Chondrocyte (in vitro differentiated cells): ENCODE measurements at regions not wholly inside any gene's neighbourhood (a gene's known extent, or its start where the extent isn't known, plus 50 kb on each side); places are given as distances from the start of the nearest gene placed in this dataset.

ENCODE experiments used
- DNase-seq: peaks from one replicate; pipeline ENCODE4 v3.0.0; 2021; ENCODE audit warnings: mixed read lengths, low spot score
- H3K27ac Mint-ChIP-seq: one replicate; pipeline ENCODE4 v1.8.0; 2021; ENCODE audit warnings: mild to moderate bottlenecking, moderate library complexity, mixed read lengths; ENCODE audit not compliant: unreplicated experiment
- H3K27me3 Mint-ChIP-seq: 2 replicates; pipeline ENCODE4 v1.8.0; 2021; ENCODE audit warnings: low read depth, mixed read lengths
- H3K36me3 Mint-ChIP-seq: 2 replicates; pipeline ENCODE4 v1.8.0; 2021; ENCODE audit warnings: low read depth, mixed read lengths
- H3K4me1 Mint-ChIP-seq: 2 replicates; pipeline ENCODE4 v1.8.0; 2021; ENCODE audit warnings: low read depth, mild to moderate bottlenecking, mixed read lengths
- H3K4me3 Mint-ChIP-seq: one replicate; pipeline ENCODE4 v1.8.0; 2021; ENCODE audit warnings: mild to moderate bottlenecking, moderate library complexity, mixed read lengths; ENCODE audit not compliant: unreplicated experiment
- H3K9me3 Mint-ChIP-seq: 2 replicates; pipeline ENCODE4 v1.8.0; 2021; ENCODE audit warnings: low read depth, mixed read lengths
- CTCF ChIP-seq: fragments of 200-600 bp; sonication (generic); IDR thresholded peaks from 2 replicates; pipeline ENCODE4 v1.5.0; 2021; ENCODE audit warnings: antibody characterized with exemption, mild to moderate bottlenecking, moderate library complexity

DNA sequence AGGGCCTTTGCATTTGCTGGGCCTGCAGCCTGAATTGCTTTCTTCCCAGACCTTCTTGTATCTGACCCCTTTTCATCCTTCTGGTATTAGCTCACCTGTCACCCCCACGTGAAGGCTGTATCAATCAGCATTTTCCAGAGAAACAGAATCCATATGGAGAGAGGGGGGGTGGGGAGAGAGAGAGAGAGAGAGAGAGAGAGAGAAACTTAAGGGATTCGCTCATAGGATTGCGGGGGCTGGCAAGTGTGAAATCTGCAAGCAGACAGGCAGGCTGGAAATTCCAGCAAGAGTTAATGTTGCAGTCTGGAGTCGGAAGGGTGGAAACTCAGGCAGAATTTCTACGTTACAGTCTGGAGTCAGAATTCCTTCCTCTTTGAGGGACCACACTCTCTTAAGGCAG lies 410.7 kb upstream of the SULF2 start:
- Mint-ChIP-seq H3K36me3 (no peaks in the 10 kb centered on the region), H3K4me1 (peaks cover 12% of the 10 kb centered on the region), H3K27me3 (peaks cover 12% of the 10 kb centered on the region), H3K27ac (no peak overlapping the region), H3K4me3 (no peak overlapping the region), H3K9me3 (no peaks in the 10 kb centered on the region)
- no peak for TF ChIP-seq CTCF
- no peak for DNase-seq

DNA sequence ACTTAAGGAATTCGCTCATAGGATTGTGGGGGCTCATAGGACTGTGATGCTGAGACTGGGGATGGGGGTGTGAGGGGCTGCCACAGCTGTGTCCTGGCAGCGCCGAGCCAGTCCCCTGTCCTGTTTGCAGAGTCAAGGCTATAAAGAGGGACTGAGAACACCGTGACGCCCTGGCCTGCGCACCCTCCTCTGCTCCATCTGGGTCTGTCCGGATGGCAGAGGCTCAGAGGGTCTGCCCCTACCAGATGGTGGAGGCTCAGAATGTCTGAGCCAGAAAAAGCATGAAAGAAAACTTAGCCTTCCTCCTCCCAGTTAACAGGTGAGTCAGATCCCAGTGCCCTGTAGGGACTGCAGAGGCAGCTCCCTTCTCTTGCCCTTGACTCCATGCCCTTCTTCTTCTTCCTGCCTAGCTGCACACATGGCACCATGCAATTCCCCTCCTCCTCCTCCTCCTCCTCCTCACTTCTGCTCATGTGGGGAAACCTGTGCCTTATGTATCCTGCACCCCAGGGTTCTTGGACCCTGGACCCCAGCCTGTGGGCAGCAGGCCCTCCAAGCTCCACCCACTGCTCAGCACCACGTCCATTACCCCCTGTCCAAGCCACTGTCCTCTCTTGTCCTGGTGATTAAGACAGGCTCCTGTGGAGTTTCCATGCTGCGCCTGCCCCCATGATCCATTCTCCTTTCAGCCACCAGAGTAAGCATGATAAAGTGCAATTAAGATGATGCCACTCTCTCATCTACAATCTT lies 410.0 kb upstream of the SULF2 start:
- Mint-ChIP-seq H3K27me3 (peaks cover 15% of the 10 kb centered on the region), H3K4me3 (no peak overlapping the region), H3K27ac (no peak overlapping the region), H3K9me3 (no peaks in the 10 kb centered on the region), H3K36me3 (no peaks in the 10 kb centered on the region), H3K4me1 (peaks cover 12% of the 10 kb centered on the region)
- DNase-seq, result no peak
- TF ChIP-seq CTCF, result no peak

DNA sequence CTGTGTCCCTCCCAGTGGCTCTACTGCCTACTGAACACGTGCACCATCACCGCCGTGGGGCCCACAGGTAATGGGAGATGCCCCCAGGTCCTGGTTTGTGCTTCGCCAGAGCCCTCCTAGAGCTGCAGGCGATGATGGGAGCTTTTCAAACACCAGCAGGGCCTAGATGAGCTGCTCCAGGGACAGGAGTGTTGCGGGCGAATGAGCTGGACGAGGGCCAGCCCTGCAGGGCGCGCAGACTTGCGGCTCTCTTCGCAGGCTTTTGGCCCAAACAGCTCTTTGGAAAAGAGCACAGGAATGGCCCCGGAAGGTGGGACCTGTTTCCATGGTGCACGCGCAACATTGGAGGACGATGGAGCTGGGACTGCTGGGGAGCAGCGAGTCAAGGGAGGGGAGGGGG lies 409.3 kb upstream of the SULF2 start:
- H3K4me3 Mint-ChIP-seq, result no peak overlapping the region
- H3K27me3 Mint-ChIP-seq, result peaks cover 15% of the 10 kb centered on the region
- H3K27ac Mint-ChIP-seq, result no peak overlapping the region
- H3K36me3 Mint-ChIP-seq, result no peaks in the 10 kb centered on the region
- H3K4me1 Mint-ChIP-seq, result peaks cover 12% of the 10 kb centered on the region
- DNase-seq, result no peak
- no peaks in the 10 kb centered on the region for H3K9me3 Mint-ChIP-seq
- no peak for TF ChIP-seq CTCF

- H3K9me3 Mint-ChIP-seq, result no peaks in the 10 kb centered on the region
- H3K4me3 Mint-ChIP-seq, result no peak overlapping the region
- peaks cover 19% of the 10 kb centered on the region for H3K4me1 Mint-ChIP-seq
- H3K27me3 Mint-ChIP-seq, result peaks cover 15% of the 10 kb centered on the region
- DNase-seq, result no peak
- H3K27ac Mint-ChIP-seq, result no peak overlapping the region
- TF ChIP-seq CTCF, result no peak
- no peaks in the 10 kb centered on the region for H3K36me3 Mint-ChIP-seq
Measured at GRCh38 chr20:48193627-48194425, 408.5 kb upstream of the SULF2 start.

- H3K4me1 Mint-ChIP-seq, result peaks cover 28% of the 10 kb centered on the region
- no peak for DNase-seq
- TF ChIP-seq CTCF, result no peak
- peaks cover 3% of the 10 kb centered on the region for H3K9me3 Mint-ChIP-seq
- peaks cover 10% of the 10 kb centered on the region for H3K27me3 Mint-ChIP-seq
- no peak overlapping the region for H3K27ac Mint-ChIP-seq
- H3K36me3 Mint-ChIP-seq, result no peaks in the 10 kb centered on the region
- no peak overlapping the region for H3K4me3 Mint-ChIP-seq
Measured at GRCh38 chr20:48192109-48192508, 406.8 kb upstream of the SULF2 start.
